HCT116 (cell line): ENCODE measurements at regions not wholly inside any gene's neighbourhood (a gene's known extent, or its start where the extent isn't known, plus 50 kb on each side); places are given as distances from the start of the nearest gene placed in this dataset.

Source experiments
- ATAC-seq: fragments of 200-7000 bp; cut with Tn5 transposase; 2 replicates; pipeline ENCODE4 v1.9.1; 2020; ENCODE audit warnings: mild to moderate bottlenecking, moderate library complexity
- BruUV-seq: library from RNA; stranded (reverse); fragments of 400-500 nt; replicated peaks from 2 replicates; lab custom pipeline; 2021; lab: Mats Ljungman, UMichigan
- CTCF ChIA-PET: fragments of 300-600 bp; sonication (Branson Sonifier 250); formaldehyde crosslinking; loops from one replicate; lab custom pipeline; 2021; ENCODE audit warnings: antibody characterized with exemption; lab: Charles Lee
- POLR2A ChIA-PET: fragments of 300-600, 350-600 bp; sonication (Branson Sonifier 250); formaldehyde crosslinking; loops from one replicate; lab custom pipeline; 2021; ENCODE audit warnings: antibody characterized with exemption; lab: Charles Lee
- RAD21 ChIA-PET, 2 experiments: fragments of 300-600 bp; sonication (Branson Sonifier 250); formaldehyde crosslinking; loops; one replicate each; lab custom pipeline; 2023; ENCODE audit warnings: low total read pairs in 2 of 2; ENCODE audit not compliant: uncharacterized antibody in 2 of 2, unreplicated experiment in 2 of 2, low non-redundant PET in 1 of 2; lab: Charles Lee
- DNase-seq: peaks from one replicate; pipeline ENCODE4 v3.0.0-alpha.2; 2010; ENCODE audit warnings: low read depth, low spot score
- H2AFZ ChIP-seq: fragments of 200-600 bp; shearing (Covaris generic), sonication (generic); 2 replicates; pipeline ENCODE4 v1.6.1; 2017; ENCODE audit warnings: low read depth, mixed run types, mixed read lengths, antibody characterized with exemption, low read length; ENCODE audit not compliant: poor library complexity, severe bottlenecking
- H3K27ac ChIP-seq: 2 replicates; pipeline ENCODE4 v1.5.1; 2012; ENCODE audit warnings: low read depth, low read length
- H3K27me3 ChIP-seq: fragments of 200-600 bp; sonication (generic); 2 replicates; pipeline ENCODE4 v1.6.1; 2016; ENCODE audit warnings: mixed run types, low read length, mixed read lengths; ENCODE audit not compliant: insufficient read depth
- H3K36me3 ChIP-seq, 2 experiments: fragments of 200-500 bp in 1 of 2; fragments of 200-600 bp in 1 of 2; sonication (Bioruptor generic) in 1 of 2; sonication (generic) in 1 of 2; 2 replicates each; pipeline versions ENCODE4 v1.5.1 to v1.6.1; 2014 to 2016; ENCODE audit warnings: low read length in 2 of 2, inconsistent platforms in 1 of 2, mixed read lengths in 1 of 2, mixed run types in 1 of 2; ENCODE audit not compliant: insufficient read depth in 2 of 2, control insufficient read depth in 1 of 2
- H3K4me1 ChIP-seq, 2 experiments: fragments of 200-600 bp in 1 of 2; sonication (generic) in 1 of 2; 2 replicates each; pipeline versions ENCODE4 v1.5.1 to v1.6.1; 2012 to 2017; ENCODE audit warnings: low read length in 2 of 2, inconsistent platforms in 1 of 2, mild to moderate bottlenecking in 1 of 2, mixed read lengths in 1 of 2, mixed run types in 1 of 2, moderate library complexity in 1 of 2; ENCODE audit not compliant: insufficient read depth in 2 of 2, control insufficient read depth in 1 of 2
- H3K4me2 ChIP-seq: fragments of 200-600 bp; sonication (generic); 2 replicates; pipeline ENCODE4 v1.6.1; 2017; ENCODE audit warnings: mixed run types, low read length, mixed read lengths
- H3K4me3 ChIP-seq, 2 experiments: fragments of 200-600 bp in 1 of 2; sonication (generic) in 1 of 2; replicated peaks in 1 of 2; 2 replicates each; pipeline ENCODE4 v1.5.1; 2011 to 2016; ENCODE audit warnings: low read length in 2 of 2, control low read depth in 1 of 2, low read depth in 1 of 2, mild to moderate bottlenecking in 1 of 2, mixed read lengths in 1 of 2, mixed run types in 1 of 2
- H3K79me2 ChIP-seq: fragments of 200-600 bp; sonication (generic); 2 replicates; pipeline ENCODE4 v1.6.1; 2017; ENCODE audit warnings: mild to moderate bottlenecking, mixed run types, low read length, moderate library complexity, mixed read lengths; ENCODE audit not compliant: insufficient read depth
- H3K9ac ChIP-seq: fragments of 200-600 bp; sonication (generic); 2 replicates; pipeline ENCODE4 v1.6.1; 2016; ENCODE audit warnings: low read length, mixed read lengths
- H3K9me2 ChIP-seq: fragments of 200-600 bp; sonication (generic), shearing (Covaris generic); 2 replicates; pipeline ENCODE4 v1.6.1; 2017; ENCODE audit warnings: mixed run types, mild to moderate bottlenecking, moderate library complexity; ENCODE audit not compliant: insufficient read depth
- H3K9me3 ChIP-seq, 2 experiments: fragments of 200-500 bp in 1 of 2; fragments of 200-600 bp in 1 of 2; sonication (Bioruptor generic) in 1 of 2; sonication (generic) in 1 of 2; 2 replicates each; pipeline ENCODE4 v1.6.1; 2014 to 2017; ENCODE audit warnings: low read length in 2 of 2, mixed read lengths in 2 of 2, inconsistent platforms in 1 of 2, low read depth in 1 of 2, mild to moderate bottlenecking in 1 of 2, mixed run types in 1 of 2, moderate library complexity in 1 of 2; ENCODE audit not compliant: control insufficient read depth in 1 of 2, insufficient read depth in 1 of 2
- H4K20me1 ChIP-seq: fragments of 200-600 bp; sonication (generic), shearing (Covaris generic); 2 replicates; pipeline ENCODE4 v1.6.1; 2017; ENCODE audit warnings: mixed run types, mild to moderate bottlenecking, moderate library complexity; ENCODE audit not compliant: insufficient read depth
- CEBPB ChIP-seq: IDR thresholded peaks from 2 replicates; pipeline ENCODE4 v1.6.1; 2012; ENCODE audit warnings: low read depth
- EGR1 ChIP-seq: IDR thresholded peaks from 2 replicates; pipeline ENCODE4 v1.6.1; 2012; ENCODE audit warnings: low read depth
- ELF1 ChIP-seq: IDR thresholded peaks from 2 replicates; pipeline ENCODE4 v1.6.1; 2012; ENCODE audit warnings: low read depth, borderline replicate concordance
- FOSL1 ChIP-seq: IDR thresholded peaks from 2 replicates; pipeline ENCODE4 v1.6.1; 2012; ENCODE audit warnings: low read depth
- REST ChIP-seq: IDR thresholded peaks from 2 replicates; pipeline ENCODE4 v1.6.1; 2012; ENCODE audit warnings: low read depth
- SRF ChIP-seq: IDR thresholded peaks from 2 replicates; pipeline ENCODE4 v1.6.1; 2012; ENCODE audit warnings: low read depth
- ZFX ChIP-seq: fragments of 450-650 bp; IDR thresholded peaks from 2 replicates; pipeline ENCODE4 v1.6.1; 2017
- intact Hi-C: fragments of 100-400 bp; cut with micrococcal nuclease; formaldehyde crosslinking; loops from 2 replicates; pipeline ENCODE4 v1.10.0; 2022

GRCh38 chr21:28261298-28261697 lies 731.4 kb downstream of the LTN1 start:
- BruUV-seq, result no TSS peak
- ChIA-PET RAD21 (no interaction called here), POLR2A (no interaction called here), CTCF (no interaction called here)
- Histone ChIP-seq H3K4me2 (no peak overlapping the region), H2AFZ (no peak overlapping the region), H3K27me3 (no peaks in the 10 kb centered on the region), H3K9me3 (peaks cover 10 to 18% of the 10 kb centered on the region in 2 experiments; a peak in 2 of 4 replicates), H3K4me1 (no peaks in the 10 kb centered on the region), H3K27ac (no peak overlapping the region), H3K79me2 (no peaks in the 10 kb centered on the region), H3K9ac (no peak overlapping the region), H4K20me1 (no peaks in the 10 kb centered on the region), H3K9me2 (no peaks in the 10 kb centered on the region), H3K4me3 (no peak overlapping the region), H3K36me3 (no peaks in the 10 kb centered on the region)
- TF ChIP-seq ZFX (no peak), ELF1 (no peak)
- DNase-seq (no peak), ATAC-seq (no peak)
- intact Hi-C loops, result no loop called here

GRCh38 chr21:28257276-28257675 lies 735.4 kb downstream of the LTN1 start:
- intact Hi-C loops, result no loop called here
- Histone ChIP-seq H4K20me1 (no peaks in the 10 kb centered on the region), H3K27ac (no peak overlapping the region), H3K9me2 (no peaks in the 10 kb centered on the region), H3K4me2 (no peak overlapping the region), H3K36me3 (no peaks in the 10 kb centered on the region), H3K9ac (no peak overlapping the region), H3K4me3 (no peak overlapping the region), H3K27me3 (no peaks in the 10 kb centered on the region), H3K9me3 (peaks cover 10 to 18% of the 10 kb centered on the region in 2 experiments; a peak in 2 of 4 replicates), H3K4me1 (no peaks in the 10 kb centered on the region), H3K79me2 (no peaks in the 10 kb centered on the region), H2AFZ (no peak overlapping the region)
- no peak for TF ChIP-seq FOSL1
- TF ChIP-seq REST, result no peak
- no peak for TF ChIP-seq SRF
- no peak for TF ChIP-seq ELF1
- no peak for TF ChIP-seq EGR1
- no peak for TF ChIP-seq CEBPB
- DNase-seq (no peak), ATAC-seq (no peak)
- CTCF ChIA-PET, result no interaction called here
- RAD21 ChIA-PET, result no interaction called here
- BruUV-seq, result no TSS peak
- POLR2A ChIA-PET, result no interaction called here
